ENCODE measurements at regions not wholly inside any gene's neighbourhood (a gene's known extent, or its start where the extent isn't known, plus 50 kb on each side); places are given as distances from the start of the nearest gene placed in this dataset.
A peak's percentile ranks its signal among the peaks of the same experiment; 100 is the strongest.
"Not testable (repeated sequence)": the region's sequence is repeated elsewhere in the genome, so short reads cannot be mapped to it uniquely, and the experiment has no call there.

GRCh38 chr1:199834711-199835110 lies 192.8 kb upstream of the NR5A2 start:
- no peak for DNase-seq

GRCh38 chr1:199836430-199836829 lies 191.1 kb upstream of the NR5A2 start:
- DNase-seq: no peak

GRCh38 chr1:199837321-199837720 lies 190.2 kb upstream of the NR5A2 start:
- peak; percentile 56 for DNase-seq

- not testable (repeated sequence) for DNase-seq
These were observed 187.9 kb upstream of the NR5A2 start for GRCh38 chr1:199839608-199840007.

GRCh38 chr1:199843096-199843495 lies 184.4 kb upstream of the NR5A2 start:
- not testable (repeated sequence) for DNase-seq

GRCh38 chr1:199843861-199844260 lies 183.6 kb upstream of the NR5A2 start:
- peak; percentile 75 for DNase-seq

- DNase-seq: no peak
These were observed 180.5 kb upstream of the NR5A2 start for GRCh38 chr1:199847021-199847420.

GRCh38 chr1:199851439-199852140 lies 175.9 kb upstream of the NR5A2 start:
- DNase-seq: no peak

GRCh38 chr1:199854686-199855321 lies 172.7 kb upstream of the NR5A2 start:
- no peak for DNase-seq

GRCh38 chr1:199855580-199855979 lies 171.9 kb upstream of the NR5A2 start:
- DNase-seq: peak; percentile 45

GRCh38 chr1:199856216-199856780 lies 171.2 kb upstream of the NR5A2 start:
- no peak for DNase-seq

- DNase-seq: peak; percentile 91
These were observed 170.4 kb upstream of the NR5A2 start for GRCh38 chr1:199857108-199857507.

- DNase-seq: no peak
These were observed 170.0 kb upstream of the NR5A2 start for GRCh38 chr1:199857516-199857915.

- peak; percentile 79 for DNase-seq
These were observed 169.3 kb upstream of the NR5A2 start for GRCh38 chr1:199858171-199858570.

- no peak for DNase-seq
These were observed 168.7 kb upstream of the NR5A2 start for GRCh38 chr1:199858856-199859255.

- DNase-seq: peak; percentile 83
These were observed 168.0 kb upstream of the NR5A2 start for GRCh38 chr1:199859491-199859933.

- DNase-seq: no peak
These were observed 166.3 kb upstream of the NR5A2 start for GRCh38 chr1:199861020-199861795.

- no peak for DNase-seq
These were observed 165.5 kb upstream of the NR5A2 start for GRCh38 chr1:199862047-199862446.

GRCh38 chr1:199866210-199866617 lies 161.3 kb upstream of the NR5A2 start:
- no peak for DNase-seq

- peak; percentile 82 for DNase-seq
These were observed 159.9 kb upstream of the NR5A2 start for GRCh38 chr1:199867601-199868000.

GRCh38 chr1:199868777-199869176 lies 158.7 kb upstream of the NR5A2 start:
- DNase-seq: no peak

- DNase-seq: no peak
These were observed 152.2 kb upstream of the NR5A2 start for GRCh38 chr1:199875337-199875736.

- DNase-seq: no peak
These were observed 151.7 kb upstream of the NR5A2 start for GRCh38 chr1:199875856-199876255.

Measured in hematopoietic multipotent progenitor cell treated with erythropoietin and hydrocortisone succinate and interleukin-3 and kit ligand, for 4 days (in vitro differentiated cells).